GM19395 (cell line): ENCODE measurements at regions not wholly inside any gene's neighbourhood (a gene's known extent, or its start where the extent isn't known, plus 50 kb on each side); places are given as distances from the start of the nearest gene placed in this dataset.

Experiments used
- ATAC-seq: cut with Tn5 transposase; IDR thresholded peaks from one replicate; pipeline ENCODE4 v1.9.1; 2021; ENCODE audit warnings: mild to moderate bottlenecking, moderate library complexity; ENCODE audit not compliant: unreplicated experiment

DNA sequence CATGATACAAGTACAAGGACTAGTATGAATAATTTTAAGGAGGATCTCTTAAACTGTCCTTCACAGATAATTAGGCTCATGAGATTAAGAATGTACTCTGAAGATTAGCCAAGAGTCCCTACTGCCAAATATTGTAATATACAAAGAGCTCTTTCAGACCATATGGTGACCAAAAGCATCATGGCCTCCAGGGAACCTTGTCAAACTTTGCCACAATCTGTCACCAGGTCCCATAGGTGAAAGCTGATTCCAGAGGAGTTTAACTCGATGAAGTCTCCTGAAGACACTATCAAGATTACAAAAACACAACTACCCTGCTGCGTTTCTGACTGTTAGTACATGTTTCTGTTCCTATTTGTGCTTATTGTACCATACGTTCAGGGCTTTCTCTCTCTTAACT is 395.4 kb upstream of the ITGA1 start:
- ATAC-seq, result no peak

DNA sequence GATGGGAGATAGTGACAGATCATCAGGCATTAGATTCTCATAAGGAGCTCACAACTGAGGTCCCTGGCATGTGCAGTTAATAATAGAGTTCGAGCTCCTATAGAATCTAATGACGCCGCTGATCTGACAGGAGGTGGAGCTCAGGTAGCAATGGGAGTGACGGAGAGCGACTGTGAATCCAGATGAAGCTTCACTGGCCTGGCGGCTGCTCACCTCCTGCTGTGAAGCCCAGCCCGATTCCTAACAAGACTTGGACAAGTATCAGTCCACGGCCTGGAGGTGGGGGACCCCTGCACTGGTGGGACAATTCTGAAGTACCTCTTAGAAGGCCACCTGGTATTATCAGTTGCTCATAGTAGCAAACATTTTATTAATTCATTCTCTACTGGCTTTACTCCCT is 377.9 kb upstream of the ITGA1 start:
- ATAC-seq, result no peak

DNA sequence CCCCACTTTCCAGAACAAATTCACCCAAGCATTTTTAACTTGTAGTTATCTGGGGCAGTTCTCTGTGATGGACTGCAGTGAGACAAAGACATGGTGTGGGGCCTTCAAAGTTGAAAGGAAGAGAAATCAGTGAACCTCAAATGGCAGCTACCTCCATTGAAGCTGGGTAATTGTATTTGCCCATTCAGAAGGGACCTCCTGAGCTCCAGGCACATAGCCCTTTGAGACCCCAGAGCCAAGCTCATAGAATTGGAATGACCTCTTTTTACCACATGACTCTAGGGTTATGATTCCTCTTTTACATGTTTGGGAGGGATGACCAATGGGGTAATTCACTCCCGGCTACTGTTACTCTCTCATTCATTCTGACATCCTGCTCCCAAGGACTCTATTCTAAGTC is 368.4 kb upstream of the ITGA1 start:
- ATAC-seq, result no peak

DNA sequence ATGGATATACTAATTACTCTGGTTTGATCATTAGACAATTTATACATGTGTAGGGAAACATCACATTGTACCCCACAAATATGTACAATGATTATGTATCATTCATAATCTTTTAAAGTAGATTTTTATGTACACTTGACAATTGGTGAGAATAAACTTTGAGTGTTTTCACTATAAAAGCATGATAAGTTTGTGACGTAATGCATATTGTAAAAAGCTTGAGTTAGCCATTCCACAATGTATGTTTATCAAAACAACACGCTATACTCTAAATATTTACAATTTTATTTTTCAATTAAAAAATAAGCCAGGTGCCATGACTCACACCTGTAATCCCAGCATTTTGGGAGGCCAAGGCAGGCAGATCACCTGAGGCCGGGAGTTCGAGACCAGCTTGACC is 360.1 kb upstream of the ITGA1 start:
- ATAC-seq, result no peak

DNA sequence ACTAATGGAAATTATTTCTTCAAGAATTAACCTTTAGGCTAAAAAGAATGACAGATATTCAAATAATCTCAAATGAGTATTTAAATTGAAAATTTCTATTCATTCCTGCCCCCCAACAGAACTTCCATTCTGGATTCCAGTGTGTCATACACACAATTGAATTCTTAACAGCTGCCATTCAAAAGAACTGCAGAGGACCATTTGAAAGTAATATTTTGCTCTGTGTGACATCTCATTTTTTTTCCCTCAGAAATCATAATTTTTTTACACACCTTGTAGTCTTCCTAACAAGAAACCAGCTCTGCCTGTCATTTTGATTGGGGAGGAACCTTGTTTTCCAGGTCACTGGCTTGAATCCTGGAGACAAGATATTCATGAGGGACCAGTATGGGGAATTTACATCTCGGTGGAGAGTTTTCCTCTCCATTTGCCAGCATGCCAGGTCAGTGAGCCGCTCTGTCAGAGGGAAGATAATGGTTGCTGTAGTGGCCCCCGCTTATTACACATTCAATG is 358.7 kb upstream of the ITGA1 start:
- ATAC-seq, result no peak

DNA sequence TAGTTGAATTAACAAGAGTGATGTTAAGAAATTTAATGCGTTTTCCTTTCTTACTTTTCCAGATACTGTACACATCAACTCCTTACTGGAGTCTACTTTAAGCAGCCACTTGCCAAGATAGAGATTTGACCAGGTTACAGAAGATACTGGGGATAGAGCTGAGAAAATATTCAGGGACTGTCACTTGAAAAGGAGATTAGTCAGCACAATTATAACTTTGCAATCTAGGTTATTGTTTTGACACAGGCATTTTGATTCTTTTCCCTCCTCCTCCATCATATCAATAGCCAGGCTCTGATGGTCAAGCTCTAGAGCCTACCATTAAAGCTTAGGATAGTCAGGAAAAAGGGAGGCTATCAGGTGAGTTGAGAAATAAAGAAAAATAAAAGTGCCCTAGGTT is 345.9 kb upstream of the ITGA1 start:
- ATAC-seq, result no peak

DNA sequence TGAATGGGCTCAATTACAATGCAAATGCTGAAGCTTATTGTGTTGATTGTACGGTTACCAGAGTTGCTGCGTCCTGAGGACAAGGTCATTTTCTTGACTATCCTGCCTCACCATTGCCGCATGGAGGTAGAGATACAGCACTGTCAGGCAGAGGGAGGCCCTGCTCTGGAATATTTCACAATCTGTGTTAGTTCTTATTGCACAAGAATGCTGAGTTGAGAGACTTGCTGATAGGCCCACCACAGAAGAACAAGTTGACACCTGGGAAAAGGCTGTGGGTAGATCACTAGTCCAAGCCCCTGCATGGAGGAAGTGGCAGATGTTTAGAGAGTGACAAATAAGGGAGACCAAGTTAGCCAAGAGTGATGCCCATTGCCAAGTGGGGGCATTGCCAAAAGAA is 344.5 kb upstream of the ITGA1 start:
- ATAC-seq, result no peak

DNA sequence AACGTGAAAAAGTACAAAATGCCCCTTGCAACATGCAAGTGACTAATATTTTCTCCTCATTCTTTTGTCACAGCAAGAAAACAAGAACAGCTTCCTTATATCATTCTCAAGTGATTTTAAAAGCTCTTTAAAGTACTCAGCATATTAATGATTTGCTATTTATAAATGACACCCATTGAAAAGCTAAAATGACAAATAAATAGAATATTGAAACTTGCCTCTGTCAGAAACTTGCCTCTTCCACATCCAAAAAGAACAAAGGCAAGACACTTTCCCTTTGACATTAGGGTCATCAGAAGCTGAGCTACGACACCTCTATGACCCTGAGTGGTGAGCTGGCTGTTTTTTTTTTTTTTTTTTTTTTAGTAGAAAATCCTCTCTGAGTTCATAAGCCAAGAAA is 339.6 kb upstream of the ITGA1 start:
- ATAC-seq, result no peak

DNA sequence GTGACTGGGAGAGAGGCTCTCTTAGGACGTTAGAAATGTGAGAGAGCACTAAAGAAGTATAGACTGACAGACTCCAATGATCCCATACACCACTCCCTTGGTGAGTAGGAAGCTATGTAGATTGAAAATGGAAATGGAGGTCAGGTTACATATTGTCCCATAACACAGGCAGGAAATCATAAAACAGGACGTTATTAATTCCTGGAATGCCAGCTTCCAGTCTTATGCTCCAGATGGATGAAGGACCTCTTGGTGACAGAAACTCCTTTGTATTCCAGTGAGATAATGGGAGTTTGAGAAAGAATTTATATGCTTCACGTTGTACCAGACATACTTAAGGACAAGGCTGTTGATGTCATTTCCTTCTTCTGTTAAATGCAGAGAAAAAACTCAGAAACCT is 338.2 kb upstream of the ITGA1 start:
- no peak for ATAC-seq

DNA sequence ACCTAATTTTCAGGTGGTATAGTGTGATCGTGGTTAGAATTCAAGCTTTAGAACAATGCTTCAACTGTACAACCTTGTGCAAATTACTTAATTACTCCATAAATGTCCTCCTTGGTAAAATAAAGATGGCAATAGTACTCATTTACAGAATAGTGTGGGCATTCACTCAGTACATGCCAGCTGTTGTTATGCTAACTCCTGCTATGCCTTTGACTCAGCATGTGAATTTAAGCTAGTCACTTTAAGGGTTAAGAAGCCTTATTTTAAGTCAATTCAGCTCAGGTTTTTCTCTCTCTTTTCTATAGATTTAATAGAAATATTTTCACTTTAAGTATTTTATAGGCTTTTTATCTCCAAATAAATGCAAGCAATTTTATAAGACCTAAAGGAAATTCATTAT is 335.6 kb upstream of the ITGA1 start:
- ATAC-seq, result no peak

DNA sequence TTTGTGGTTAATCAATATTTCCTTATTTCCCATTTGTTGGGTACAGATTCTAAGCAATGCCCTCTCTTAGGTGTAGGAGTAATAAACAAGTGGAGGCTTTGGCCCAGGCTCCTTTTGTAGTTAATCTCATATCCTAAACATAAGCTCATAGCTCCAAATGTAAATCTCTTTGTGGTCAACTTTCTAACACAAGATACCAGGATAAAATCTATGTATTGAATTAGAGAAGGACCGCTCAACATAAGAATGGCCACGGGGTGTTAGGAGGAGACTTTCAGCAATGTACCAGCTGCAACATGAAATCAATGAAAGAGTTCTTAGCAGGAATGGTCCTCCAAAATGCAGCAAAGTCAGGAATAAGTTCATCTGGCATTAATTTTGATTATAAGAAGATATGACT is 334.5 kb upstream of the ITGA1 start:
- ATAC-seq, result no peak

DNA sequence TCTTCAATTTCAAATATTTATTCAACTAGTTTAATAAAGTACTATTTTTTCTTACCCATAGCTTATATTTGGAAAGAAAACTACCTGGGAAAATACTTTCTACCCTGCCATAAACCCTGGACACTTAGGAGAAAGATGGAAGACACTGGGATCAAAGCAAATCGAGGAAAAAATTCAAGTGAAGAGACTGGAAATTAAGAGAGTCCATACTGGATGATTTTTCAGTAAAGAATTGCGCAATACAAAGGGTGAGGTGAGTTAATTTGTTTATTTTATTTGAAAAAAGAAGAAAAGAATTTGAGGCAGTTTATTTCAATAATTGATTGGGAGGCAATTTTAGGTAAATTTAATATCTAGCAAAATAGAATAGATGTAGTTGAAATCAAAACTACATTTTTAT is 331.8 kb upstream of the ITGA1 start:
- no peak for ATAC-seq

DNA sequence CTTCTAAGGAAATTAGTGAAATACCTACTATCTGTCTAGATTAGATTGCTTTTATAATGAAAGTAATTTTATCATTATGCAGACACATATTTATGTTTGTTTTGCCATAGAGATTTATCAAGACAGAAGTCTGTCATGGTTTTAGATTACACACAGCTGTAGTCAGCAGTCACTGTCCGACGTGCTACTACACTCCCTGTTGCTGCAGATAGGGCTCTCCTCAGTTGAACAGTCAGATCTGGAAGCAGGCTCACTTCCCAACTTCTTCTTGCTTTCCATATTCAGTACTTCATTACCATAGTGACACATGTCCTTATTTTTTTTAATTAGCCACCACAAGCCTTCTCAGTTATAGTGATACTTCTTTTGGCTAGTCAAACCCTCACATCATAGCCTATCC is 329.9 kb upstream of the ITGA1 start:
- ATAC-seq, result no peak

DNA sequence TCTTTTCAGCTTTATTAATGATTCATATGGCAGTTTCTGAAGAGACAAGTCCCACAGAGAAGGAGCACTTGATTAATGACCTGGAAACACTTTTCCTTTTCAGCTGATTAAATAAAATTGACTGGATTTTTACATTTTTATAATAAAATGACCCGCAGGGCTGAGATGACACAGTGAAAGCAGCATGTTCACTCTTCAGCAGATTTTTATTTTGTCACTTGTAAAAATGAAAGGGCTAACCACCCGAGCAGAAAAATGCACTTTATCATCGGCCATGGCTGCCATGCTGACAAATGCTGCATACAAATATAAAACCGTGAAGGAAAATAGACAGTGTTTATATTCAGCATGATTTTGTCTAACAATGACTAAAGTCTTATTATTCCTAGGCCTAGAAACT is 321.6 kb upstream of the ITGA1 start:
- no peak for ATAC-seq

DNA sequence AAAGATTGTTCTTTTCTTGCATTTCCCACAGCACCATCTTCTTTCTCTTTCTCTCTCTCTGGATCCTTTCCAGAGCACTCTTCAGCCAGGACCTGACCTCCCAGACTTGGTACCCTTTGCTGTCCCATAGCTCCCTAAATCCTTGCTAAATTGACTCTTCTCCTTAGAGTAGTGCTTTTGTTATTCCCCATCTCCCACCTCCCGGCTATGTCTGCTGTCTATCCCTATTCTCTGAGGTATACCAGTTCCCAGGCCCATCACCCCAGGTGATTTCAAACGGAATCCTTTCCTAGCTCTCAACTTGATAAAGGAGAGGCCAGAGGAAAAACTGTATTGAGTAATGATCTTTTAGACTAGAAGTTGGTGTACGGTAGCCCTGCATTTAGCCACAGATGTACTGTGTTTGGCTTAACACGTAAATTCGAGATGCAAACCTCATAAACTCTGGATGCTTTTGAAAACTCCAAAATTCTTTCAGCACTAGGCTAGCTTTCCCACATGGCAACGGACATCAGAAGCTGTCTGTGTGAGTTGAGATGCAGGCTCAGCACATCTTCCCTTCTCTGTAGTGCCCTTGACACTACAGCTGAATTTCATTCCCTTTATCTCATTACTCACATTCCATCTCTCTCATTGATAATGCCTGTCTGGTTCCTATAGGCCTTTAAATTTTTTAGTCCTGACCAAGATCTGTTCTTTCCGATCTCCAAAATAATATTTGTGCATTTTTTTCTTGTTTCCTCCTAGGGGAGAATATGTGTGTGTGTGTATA is 320.8 kb upstream of the ITGA1 start:
- no peak for ATAC-seq

DNA sequence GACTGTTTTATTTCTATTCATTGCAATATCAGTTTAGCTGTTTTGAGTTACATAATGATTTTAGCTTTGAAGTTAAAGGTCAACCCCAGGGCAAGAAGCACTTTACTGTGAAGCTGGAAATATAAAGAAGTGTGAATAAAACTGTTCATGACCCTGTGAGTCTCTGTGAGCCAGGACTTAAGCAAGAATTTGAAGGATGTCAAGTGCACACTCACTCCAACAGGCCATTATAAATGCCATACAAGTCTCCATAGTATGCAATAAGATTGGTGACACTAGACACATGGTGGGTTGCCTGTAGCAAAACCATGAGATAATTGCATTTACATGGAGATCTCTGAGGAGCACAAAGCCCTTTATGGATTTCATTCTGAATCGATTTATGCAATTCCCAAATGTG is 318.7 kb upstream of the ITGA1 start:
- no peak for ATAC-seq

DNA sequence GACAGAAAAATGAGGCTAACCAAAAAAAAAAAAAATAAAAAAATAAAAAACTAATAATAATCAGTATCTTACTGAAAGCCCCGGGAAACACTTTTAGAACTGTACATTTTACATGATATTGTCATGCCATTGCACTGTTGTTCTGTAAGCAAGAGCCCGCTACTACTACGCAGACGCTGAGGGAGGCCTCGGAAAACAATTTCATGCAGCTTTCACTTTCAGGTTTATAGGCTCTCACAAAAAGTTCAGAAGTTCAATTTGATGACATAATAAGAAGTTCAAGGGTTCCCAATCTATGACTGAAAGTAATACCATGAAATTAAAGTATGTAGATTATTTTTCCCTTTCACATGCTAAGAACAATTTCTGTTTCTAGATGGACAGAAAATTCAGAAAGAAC is 318.3 kb upstream of the ITGA1 start:
- ATAC-seq, result peak; percentile 90

DNA sequence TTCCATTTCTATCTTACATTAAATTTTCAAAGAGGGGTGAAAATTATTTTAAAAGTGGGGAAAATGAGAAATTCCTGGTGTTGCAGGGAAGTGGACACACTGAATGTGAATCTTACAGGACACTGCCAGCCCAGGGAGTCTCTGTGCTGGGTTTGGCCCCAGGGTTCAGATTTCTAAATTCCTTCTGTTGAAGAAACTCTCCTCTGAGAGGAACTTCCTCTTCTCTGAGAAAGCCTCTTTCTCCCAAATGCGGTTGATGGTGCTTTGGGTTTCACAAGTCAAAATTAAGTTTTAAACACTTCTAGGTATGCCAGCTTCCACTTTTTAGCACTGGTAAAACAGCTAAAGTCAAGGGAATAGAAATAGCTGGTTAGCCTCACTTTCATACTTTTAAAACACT is 317.9 kb upstream of the ITGA1 start:
- ATAC-seq, result peak; percentile 50

DNA sequence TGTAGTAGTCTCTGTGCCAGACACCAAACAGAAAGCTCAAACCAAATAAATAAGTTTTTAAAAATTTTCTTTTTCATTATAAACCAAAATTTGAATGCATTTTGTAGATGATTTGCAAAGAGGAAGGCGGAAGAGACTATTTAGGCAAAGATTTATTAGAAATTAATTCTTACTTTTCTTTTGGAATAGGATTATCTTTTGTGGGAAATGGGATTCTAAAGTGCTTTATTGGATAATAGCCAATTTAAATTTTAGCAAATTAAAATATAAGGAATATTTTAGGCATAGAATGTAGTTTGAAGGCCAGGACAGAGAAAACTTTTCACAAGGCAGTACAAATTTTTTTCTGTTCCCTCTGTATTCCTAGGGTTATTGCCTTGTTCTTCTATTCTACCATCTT is 311.4 kb upstream of the ITGA1 start:
- no peak for ATAC-seq

DNA sequence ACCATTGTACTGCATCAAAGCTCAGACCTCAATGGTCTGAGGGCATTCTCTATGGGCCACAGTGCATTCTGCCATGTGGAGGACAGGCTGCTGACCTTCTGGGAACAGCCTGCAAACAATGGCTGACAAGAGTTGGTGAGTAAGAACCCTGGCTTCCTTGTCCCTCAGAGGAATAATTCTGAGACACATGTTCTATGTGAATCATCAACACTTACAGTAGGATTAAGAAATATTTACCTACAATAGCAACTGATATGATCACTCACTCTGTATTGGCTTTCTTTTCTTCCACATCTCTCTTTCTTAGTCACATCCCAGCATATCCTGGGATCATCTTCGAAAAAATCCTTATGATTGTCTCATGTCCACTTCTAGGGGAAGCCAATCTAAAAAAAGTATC is 306.5 kb upstream of the ITGA1 start:
- no peak for ATAC-seq

DNA sequence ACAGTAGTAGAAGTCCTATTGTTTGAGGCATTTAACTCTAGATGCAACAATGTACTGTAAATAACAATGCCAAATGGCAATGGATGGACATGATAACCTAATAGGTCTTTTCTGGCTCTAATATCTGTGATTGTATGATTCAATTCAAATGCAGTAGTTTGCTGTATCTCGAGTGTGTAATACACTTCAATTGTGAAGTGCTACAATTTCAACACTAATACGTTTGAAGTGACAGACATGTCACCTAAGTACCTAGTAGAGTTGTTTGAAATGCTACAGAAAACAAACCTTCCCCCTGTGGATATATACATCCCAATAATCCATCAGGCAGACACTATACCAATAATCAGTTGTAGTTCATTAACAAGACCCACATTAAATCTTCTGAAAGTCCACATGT is 305.9 kb upstream of the ITGA1 start:
- ATAC-seq, result no peak

DNA sequence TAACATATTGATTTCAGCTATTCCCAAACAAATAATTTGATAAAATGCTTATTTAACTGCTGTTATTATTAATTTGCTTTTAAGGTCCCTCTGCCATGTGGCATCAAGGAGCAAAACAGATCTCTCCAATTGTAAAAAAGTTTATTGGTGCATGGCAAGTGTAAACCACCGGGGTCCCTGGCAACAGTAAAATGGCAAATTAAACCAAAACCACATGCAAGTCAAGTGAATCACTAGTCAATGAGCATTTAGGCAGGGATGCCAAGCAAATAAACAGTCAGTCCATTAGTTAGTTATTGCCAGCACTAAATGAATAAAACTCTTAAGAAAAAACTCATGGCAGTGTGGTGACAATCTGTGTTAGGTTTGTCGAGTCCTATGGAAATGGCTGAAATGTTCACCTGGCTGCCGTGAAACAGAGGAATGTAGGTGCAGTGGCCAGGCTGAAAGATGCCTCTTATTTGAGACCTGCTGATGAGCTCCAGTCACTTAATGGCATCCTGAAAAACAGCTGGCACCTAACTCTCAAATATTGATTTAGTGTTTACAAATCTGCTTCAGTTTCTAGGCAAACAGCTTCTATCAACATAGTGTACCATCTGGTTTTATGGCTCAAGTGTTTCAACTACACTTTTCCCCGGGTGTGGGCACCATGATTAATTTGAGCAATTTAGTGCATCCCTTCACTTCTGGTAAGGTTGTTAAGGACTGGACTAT is 296.5 kb upstream of the ITGA1 start:
- no peak for ATAC-seq

DNA sequence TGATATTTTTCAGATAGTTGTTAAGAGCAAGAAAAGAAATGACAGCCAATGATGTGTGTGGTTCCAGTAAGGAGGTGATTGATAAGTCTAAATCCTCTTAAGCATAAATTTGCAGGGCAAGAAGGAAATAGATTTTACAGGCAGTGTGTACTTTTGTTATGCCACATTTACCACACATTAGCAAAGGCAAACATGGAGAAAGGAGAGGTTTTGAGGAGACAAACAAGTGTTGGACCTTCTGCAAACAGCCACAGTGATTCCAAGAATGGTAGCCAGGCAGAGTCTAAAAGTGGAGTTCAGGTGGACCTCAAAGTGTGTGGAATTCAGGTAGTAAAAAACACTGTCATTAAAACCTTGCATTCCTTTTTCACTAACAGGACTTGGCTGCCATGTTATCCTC is 295.9 kb upstream of the ITGA1 start:
- ATAC-seq, result no peak
